ENCODE measurements at regions not wholly inside any gene's neighbourhood (a gene's known extent, or its start where the extent isn't known, plus 50 kb on each side); places are given as distances from the start of the nearest gene placed in this dataset.

DNA sequence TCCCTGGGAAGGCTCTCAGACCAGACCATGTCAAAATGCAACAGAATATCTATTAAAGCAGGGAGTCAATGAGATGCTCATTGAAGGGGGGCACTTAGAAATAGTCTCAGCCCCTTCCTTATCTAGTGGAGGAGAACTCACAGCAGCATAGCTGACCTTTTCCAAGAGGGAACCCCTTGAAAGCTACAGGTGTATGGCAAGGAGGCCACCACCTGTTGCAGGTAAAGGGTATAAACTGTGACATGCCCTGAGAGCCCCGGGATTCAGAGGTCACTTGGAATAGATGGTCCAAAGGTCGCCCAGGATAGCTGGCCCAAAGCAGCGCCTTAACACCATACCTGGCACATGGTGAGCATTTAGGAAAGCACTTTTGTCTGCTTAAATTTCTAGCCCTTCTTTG is 120.2 kb upstream of the RPL38 start:
- TF ChIP-seq YY1 (IDR thresholded peaks at IDR 0.05; ENCODE audit: insufficient read depth, insufficient replicate concordance, low read depth, low read length) (no peak), NBN (conservative IDR thresholded peaks at IDR 0.05) (no peak), ZSCAN25 (CRISPR knock-in tag; IDR thresholded peaks at IDR 0.05) (no peak)

All from HepG2 (cell line).